ENCODE measurements at regions not wholly inside any gene's neighbourhood (a gene's known extent, or its start where the extent isn't known, plus 50 kb on each side); places are given as distances from the start of the nearest gene placed in this dataset.

DNA sequence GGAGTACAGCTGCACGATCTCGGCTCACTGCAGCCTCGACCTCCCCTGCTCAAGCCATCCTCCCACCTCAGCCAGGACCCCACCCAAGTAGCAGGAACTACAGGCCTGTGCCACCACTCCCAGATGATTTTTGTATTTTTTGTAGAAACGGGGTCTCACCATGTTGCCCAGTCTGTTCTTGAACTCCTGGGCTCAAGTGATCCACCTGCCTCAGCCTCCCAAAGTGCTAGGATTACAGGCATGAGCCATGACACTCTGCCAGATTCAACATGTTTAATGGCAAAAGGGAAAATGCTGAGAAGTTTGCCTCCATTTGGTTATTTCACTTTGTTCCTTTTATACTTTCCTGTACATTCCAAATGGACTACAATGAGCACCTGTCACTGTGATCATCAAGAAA is 65.8 kb downstream of the ZIC5 start:
- TF ChIP-seq, protein P1, sequence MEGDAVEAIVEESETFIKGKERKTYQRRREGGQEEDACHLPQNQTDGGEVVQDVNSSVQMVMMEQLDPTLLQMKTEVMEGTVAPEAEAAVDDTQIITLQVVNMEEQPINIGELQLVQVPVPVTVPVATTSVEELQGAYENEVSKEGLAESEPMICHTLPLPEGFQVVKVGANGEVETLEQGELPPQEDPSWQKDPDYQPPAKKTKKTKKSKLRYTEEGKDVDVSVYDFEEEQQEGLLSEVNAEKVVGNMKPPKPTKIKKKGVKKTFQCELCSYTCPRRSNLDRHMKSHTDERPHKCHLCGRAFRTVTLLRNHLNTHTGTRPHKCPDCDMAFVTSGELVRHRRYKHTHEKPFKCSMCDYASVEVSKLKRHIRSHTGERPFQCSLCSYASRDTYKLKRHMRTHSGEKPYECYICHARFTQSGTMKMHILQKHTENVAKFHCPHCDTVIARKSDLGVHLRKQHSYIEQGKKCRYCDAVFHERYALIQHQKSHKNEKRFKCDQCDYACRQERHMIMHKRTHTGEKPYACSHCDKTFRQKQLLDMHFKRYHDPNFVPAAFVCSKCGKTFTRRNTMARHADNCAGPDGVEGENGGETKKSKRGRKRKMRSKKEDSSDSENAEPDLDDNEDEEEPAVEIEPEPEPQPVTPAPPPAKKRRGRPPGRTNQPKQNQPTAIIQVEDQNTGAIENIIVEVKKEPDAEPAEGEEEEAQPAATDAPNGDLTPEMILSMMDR (IDR thresholded peaks at IDR 0.05; ENCODE audit: low read depth, low read length, poor library complexity, severe bottlenecking) = no peak
- no peak for TF ChIP-seq EZH2phosphoT487 (IDR thresholded peaks at IDR 0.05; ENCODE audit: borderline replicate concordance, low read length)
